GM21528 (cell line): ENCODE measurements at regions not wholly inside any gene's neighbourhood (a gene's known extent, or its start where the extent isn't known, plus 50 kb on each side); places are given as distances from the start of the nearest gene placed in this dataset.

Source experiments
- ATAC-seq: cut with Tn5 transposase; IDR thresholded peaks from one replicate; pipeline ENCODE4 v1.9.1; 2021; ENCODE audit warnings: mild to moderate bottlenecking, moderate library complexity; ENCODE audit not compliant: unreplicated experiment, low FRiP score

DNA sequence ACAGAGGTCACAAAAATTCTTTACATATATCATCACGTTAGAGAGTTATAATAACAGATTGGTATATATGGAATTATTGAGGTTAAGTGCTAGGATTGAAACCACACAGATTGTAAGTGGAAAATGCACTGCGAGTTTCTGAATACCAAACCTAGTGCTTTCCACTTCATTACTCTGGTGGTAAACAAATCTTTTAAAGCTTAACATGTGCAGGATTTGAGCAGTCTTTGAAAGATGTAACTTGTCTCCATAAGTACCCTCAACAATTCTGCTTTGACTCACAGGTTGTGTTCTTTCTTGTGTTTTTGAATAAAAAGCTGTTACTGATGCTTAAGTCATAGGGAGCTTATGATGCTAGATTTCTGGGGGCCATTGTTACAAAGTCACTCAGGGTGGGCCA is 314.7 kb upstream of the DACH1 start:
- ATAC-seq, result no peak

DNA sequence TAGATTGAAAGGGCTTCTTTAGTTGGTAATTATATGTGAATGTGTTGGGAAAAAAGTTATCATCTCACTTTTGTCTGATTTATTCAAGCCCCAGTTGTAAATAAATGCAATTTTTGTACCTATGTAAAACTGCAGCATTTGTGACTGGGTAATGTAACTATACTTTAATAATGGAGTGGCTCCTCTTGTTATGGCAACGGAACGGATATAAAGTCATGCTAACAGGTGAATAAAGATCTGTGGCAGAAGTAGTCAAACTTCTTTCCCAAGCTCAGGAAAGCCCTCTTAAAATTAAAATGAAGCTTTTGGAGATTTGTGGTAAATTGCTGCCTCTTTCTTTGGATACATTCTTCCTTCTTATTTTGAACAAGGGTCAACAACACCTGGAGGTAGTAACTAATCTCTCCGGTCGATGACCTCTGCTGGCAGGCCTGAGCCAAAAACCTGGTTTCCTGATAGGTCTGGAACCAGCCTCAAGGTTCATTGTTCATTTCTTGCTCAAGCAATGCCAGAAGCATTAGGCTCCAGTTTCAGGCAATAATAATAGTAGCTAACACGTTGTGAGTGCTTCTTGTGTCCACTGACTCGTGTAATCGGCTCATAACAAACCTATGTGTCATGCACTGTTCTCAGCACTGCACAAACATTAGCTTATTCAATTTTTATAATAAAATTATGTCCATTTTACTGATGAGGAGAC is 313.4 kb upstream of the DACH1 start:
- no peak for ATAC-seq

DNA sequence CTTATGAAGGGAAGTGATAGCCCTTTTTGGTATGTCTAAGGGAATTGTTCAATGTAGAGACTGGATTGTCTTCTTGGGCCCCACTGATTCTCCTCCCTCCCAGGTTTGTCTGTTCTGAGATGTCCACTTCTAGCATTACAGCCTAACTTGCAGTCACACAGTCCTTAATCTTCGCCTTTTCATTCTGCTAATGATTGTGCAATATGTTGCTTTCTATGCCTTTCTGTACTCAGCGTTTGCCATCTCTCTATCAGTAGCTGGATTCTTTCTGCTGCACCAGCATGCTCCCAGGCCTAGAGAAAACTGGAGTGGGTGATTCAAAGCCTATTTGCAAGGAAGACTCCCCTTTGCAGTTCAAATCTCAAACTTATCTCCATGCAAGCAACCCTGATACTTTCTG is 307.5 kb upstream of the DACH1 start:
- ATAC-seq, result no peak

DNA sequence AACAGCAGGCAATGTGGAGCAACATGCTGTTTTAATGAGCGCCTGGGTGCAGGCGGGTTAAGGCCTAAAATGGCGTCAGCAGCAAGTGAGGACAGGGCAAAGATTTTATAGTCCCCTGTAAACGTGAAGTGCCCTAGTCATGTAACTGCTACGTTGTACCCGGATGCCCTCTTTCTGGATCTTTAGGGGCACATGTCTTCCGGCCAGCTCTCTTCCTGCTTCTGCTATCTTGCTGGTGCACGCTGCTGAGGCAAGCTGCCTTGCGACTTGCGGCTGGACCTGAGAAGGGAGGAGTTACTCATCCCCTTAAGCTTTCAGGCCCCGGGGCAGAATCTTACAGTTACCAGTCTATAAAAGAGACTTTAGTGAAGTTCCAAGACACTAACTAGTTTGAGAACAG is 303.6 kb upstream of the DACH1 start:
- ATAC-seq, result no peak

DNA sequence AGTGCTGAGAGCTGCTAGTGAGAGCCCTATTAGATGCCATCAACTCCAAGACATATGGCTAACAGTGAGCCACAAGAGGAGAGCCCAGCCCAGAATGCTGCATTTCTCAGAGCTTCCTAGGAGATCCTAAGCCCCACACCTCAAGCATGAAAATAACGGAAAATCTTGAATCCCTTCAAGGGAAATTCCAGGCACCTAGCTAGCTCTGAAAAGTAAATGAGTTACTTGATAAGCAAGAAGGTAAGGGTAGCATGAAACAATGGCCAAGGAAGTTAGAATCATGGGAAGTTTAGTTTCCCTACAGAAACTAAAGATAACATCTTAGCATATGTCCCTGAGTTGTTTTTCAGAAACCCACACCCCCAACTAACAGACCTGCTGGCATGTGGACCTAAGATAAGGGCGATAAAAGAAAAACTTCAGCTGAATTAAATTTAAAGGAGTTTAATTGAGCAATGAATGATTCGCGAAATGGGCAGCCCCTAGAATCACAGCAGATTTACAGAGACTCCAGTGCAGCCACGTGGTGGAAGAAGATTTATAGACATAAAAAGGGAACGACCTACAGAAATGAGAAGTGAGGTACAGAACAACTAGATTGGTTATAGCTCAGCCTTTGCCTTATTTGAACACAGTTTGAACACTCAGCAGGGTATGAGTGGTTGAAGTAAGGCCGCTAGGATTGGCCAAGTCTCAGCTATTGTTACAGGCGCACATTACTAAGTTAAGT is 301.3 kb upstream of the DACH1 start:
- no peak for ATAC-seq

DNA sequence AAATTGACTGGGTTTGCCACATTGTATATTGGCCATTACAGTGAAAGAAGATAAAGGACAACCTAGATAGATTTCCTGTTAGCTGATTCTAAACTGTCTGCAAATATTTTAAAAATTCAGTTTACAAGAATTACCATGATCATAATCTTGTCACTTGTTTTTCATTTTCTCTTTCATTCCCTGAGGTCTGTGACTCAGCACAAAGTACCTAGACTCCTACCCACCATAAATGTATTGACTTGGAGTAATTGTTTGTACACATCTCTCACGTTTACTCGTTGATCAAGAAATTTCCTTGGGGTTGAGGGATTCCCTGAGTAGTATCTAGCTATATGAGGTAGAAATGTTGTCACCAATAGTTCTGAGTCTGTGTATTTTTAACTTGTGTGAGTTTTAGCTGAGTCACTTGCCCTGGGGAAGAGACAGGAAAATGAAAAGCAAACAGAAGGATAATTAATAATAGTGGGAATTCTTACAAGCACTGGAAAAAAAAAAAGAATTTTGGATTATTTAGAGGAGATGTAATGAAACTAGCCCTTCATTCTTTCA is 299.2 kb upstream of the DACH1 start:
- ATAC-seq, result no peak

DNA sequence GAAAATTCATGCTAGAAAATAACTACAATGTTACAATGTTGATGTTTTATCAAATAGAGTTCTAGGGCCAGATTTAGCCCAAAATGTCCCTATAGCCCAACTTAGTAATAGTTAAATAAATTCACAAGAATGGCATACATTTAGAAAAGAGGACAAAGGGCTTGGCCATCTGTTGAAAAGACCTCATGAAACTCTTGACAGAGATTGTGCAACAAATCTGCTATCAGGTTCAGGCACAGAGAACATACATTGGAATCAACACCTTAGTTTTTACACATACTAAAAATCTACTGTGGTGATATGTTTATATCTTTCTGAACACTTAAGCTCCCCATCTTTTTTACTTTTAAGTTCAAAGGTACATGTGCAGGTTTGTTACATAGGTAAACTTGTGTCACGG is 298.3 kb upstream of the DACH1 start:
- no peak for ATAC-seq

DNA sequence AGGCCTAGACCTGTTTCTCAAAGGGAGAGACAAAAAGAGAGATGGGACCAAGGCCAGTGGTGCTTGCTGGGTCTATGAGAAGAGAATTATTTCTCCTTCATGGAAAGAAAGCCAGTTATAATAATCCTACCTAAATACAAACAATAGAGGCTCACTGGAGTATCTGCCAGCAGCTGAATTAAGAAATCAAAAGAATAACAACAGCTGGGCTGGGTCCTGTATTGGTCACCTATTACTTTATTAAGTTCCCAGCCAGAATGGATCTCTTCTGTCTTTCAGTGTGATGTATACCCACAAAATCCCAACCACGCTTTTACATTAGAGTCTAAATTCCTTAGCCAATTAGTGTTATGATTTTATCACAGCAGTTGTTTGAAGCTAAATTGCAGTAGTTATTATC is 297.8 kb upstream of the DACH1 start:
- ATAC-seq, result no peak

DNA sequence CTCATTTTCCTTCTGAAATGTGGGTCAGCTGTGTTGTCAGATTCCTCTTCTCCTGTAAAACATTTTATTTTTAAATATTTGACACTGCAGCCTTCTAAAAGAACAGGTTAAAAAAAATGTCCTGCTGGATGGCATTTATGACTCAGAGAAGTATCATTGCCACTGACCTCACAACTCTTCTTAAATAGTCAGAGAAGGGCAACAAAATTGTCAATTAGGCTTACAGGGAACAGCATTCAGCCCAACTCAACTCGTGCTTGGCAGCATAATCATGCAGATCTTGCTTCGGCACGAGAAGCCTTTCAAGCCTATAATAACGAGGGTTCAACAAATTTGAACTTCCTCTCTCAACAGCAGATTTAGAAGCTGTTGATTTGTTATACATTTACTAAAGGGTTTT is 296.7 kb upstream of the DACH1 start:
- no peak for ATAC-seq

DNA sequence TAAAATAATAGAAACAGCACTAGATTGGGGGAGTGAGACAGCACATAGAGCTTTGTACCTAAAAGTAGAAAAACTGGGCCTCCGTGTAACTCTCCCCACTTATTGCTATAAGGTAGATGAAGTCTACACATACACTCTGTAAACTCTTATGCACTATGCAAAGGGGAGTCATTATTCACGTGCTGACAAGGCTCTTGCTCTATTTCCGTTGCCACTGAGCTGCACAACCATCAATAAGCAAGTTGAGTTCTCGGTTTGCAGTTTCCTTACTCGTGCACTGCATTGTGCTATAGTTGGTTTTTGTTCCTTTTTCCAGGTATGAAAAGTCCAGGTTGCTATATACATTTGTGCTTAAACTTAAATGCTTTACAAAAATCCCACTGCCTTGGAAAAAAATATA is 294.0 kb upstream of the DACH1 start:
- ATAC-seq, result no peak

DNA sequence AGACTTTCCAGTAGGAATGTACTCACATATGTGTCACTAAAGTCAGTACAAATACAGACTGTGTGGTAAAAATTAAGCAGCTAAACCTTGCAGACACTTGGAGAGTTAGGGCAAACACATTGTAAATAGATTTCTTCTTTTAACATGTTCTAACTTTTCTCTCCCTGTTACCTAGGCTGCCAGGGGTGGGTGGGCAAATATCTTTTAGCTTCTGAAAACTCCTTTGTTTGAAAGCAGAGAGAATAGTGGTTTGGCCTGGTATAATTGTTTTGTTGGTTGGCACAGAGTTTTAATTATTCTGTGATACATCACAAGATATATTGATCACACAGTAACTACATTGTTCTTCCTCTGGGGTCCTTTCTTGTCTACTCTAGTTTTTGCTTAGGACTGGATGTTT is 289.8 kb upstream of the DACH1 start:
- ATAC-seq, result no peak

DNA sequence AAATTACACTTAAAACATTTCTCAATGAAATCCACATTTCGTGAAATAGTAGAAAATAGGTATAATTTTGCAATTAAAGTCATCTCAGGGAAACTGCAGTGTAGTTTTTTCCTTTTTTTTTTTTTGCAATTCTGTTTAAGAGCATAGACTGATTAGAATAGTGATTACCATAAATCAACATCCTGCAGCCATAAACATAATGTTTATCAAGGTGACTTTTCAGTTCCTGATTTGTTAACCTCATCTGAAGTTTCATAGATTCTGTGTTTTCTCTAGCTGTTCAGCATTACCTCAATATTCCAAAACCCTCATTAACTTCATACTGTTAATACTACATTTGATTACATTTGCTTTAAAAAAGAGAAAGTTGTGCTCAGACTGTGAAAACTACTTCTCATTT is 286.3 kb upstream of the DACH1 start:
- no peak for ATAC-seq

DNA sequence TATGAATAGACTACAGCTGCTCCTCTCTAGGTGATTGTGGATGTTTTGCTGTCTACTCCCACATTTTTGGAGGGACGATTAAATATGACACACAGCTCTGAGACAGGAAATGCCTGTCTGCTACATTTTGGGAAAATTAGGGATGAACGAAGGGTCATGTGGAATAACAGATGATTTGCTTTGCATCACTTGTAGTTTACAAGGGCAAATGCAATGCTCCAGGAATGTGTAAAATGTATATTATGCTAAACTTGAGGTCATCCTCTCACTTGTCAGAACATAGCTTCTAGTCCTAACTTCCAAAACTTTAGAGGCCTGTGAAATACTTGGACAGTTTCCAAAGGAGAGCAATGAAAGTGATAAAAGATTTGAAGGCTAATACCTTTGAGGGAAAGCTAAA is 284.2 kb upstream of the DACH1 start:
- ATAC-seq, result no peak

DNA sequence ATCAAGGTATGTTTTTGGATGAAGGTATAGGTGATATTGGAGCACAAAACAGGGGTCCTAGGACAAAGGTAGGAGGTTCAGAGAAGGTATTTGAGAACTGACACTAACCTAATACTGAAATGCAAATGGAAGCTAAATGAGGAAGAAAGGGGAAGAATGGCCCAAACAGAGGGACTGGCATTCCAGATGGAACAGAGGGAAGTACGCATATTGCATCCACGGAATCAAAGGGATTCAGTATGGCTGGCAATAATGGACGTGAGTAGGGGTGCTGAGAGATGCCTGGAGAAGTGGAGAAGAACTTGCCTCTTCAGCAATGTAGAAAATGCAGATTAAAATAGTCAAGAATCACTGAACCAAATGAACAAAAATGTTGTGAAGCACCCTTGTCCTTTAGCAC is 283.5 kb upstream of the DACH1 start:
- no peak for ATAC-seq

DNA sequence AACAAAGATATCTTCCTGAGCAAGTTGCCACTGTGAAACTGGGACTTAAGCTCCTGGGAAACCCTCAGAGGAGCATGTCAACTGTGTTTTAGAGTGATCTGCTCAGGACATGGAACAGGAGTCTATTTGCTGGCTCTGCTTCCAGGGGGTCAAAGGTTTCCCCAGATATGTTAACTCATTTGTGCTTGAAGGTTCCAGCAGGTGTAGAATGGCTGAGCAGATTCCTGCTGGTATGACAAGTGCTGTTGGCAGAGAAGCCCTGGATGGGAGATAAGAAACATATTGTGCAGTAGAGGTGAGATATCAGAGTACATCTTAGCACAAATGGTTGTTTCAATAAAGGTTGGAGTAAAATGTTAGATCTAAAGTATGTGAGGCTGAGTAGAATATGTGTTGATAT is 282.7 kb upstream of the DACH1 start:
- ATAC-seq, result no peak

DNA sequence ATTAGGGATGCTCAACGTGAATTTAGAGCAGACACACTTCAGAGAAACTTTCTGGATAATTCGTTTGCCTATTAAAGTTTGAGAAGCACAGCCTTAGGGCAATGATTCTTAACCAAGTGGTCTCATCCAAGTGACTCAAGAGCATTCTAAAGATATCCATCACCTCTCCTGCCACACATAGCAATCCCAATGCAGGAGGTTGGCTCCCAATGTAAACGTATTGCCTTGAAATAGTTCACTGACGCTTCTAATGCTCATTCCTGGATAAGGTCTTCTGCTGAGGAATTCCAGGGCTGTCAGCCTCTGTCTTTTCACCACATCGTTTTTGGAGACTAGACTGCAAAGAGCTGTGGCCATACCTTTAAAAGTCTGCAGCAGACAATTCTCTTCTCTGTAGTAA is 279.8 kb upstream of the DACH1 start:
- ATAC-seq, result no peak

DNA sequence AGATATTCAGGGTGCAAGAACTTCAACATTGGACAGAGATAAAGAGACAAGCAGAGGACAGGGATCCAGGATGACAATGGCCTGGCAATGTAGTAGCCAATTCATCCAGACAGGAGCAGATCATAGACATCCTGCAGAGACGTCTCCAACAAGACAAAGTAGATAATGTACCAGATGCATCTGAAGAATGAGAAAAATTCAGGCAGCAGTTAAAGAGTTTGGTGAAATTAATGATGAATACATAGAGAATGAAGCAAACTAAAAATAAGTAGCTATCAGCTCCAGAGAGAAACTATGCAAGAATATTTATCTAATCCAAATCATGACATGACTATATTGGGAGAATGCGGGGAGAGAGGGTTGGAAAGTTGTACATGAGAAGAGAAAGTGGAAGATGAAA is 278.4 kb upstream of the DACH1 start:
- no peak for ATAC-seq

DNA sequence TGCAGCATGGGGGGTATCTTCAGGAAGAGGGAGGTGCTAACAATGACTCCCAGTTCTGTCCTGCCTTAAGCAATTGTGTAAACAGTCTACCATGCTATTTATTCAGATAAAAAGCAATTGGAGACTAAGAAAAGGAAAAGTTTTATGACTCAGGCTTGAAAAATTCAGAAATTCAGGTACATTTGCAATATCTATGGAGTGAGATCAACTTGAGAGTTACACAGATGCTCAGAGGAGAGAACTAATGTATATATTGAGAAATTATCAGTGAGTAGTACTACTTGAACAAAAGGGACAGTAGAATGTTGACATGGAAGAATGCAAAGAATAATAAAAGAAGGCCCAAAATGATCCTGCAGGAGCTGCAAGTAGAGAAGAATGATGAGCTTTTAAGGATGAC is 277.6 kb upstream of the DACH1 start:
- ATAC-seq, result no peak

DNA sequence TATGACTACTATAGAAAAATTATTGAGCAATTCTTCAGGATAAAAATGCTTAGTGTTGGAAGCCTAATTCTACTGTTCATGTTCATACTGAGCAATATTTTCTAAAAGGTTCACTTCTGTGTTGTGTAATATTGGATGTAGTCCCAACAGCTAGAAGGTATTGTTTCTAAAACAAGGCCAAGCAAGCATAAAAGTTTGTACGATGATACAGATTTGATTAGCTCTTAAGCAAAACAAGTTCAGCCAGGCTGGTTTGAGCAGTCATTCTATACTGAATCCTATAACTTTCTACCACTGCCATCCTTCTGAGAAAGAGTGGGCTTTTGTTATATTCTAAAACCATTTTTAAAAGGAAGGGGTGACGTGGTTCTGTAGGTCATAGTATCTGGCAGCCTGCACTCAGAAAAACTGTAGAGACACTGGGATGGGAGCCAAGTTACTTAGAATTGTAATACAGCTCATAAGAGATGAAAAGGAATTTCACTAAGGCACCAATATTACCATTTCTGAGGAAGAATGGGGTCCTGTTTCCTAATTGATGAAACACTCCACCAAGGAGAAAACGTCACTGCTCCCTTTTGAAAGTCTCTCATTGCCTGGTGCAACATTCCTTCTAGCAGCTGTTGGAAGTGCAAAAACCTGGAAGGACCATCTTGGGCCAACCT is 275.0 kb upstream of the DACH1 start:
- no peak for ATAC-seq

DNA sequence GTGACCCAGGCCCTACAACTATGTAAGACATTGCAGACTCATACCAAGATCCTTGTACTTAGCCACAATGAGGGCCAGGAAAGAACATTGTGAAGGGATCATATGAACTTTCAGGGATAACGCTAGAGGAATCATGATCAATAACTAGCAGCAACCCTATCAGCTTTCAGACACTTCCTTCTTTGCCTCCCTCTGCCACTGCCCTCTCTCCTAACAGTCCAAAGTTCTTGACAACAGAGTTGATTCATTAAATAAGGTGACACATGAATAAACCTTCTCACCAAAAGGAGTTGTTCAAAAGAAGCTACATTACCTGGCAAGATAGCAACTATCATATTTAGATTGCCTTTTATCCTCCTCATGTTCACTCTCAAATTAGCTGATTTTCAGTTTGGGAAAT is 272.2 kb upstream of the DACH1 start:
- ATAC-seq, result no peak

DNA sequence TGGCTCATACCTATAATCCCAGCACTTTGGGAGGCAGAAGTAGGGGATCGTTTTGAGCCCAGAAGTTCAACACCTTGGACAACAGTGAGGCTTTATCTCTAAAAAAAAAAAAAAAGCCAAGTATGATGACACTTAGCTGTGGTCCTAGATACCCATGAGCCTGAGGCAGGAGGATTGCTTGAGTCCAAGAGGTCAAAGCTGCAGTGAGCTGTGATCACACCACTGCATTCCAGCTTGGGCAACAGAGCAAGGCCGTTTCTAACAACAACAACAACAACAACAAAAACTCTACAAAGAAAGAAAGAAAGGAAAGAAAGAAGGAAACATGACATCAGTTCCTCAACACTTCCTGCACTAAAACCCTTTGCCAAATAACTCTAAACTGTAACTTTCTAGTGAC is 265.1 kb upstream of the DACH1 start:
- no peak for ATAC-seq

DNA sequence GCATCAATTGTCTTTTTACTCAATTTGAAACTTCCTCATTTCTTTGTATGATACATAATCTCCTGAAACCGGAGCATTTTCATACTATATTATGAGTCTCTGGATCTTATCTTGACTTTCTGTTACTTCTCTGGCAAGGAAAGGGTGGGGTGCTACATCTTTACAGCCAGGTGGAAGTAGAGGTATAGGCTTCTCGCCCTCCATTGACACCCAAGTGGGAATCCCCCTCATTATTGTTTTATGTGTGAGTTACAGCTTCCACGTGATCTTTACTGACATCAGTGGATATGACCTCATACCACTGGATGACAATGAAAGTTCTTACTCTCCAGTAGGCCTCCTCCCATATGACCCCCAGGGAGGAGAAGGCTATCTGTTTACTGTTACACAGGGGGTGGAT is 262.1 kb upstream of the DACH1 start:
- ATAC-seq, result no peak
